SK-N-SH (cell line): ENCODE measurements at regions not wholly inside any gene's neighbourhood (a gene's known extent, or its start where the extent isn't known, plus 50 kb on each side); places are given as distances from the start of the nearest gene placed in this dataset.

Experiments used
- EP300 ChIP-seq, 2 experiments: IDR thresholded peaks; 2 replicates each; pipeline versions ENCODE4 v1.4.0 to v1.6.1; 2012; ENCODE audit warnings: borderline replicate concordance in 1 of 2, low read depth in 1 of 2, low read length in 1 of 2
- EZH2phosphoT487 ChIP-seq: fragments of 200-600 bp; sonication (generic); IDR thresholded peaks from 2 replicates; pipeline ENCODE4 v1.6.1; 2017; ENCODE audit warnings: low read depth, mixed run types, mild to moderate bottlenecking, antibody characterized with exemption, moderate library complexity, borderline replicate concordance
- GATA2 ChIP-seq: sonication (generic); formaldehyde crosslinking; IDR thresholded peaks from 2 replicates; pipeline ENCODE4 v1.5.0; 2020; ENCODE audit warnings: mild to moderate bottlenecking, missing genetic modification reagents
- SMC3 ChIP-seq: IDR thresholded peaks from 2 replicates; pipeline ENCODE4 v1.6.1; 2012; ENCODE audit warnings: low read depth, low read length, improper control_type of control experiment
- TF ChIP-seq, protein P1 (sequence below): fragments of 200-600 bp; sonication (generic); IDR thresholded peaks from 2 replicates; pipeline ENCODE4 v1.6.1; 2017; ENCODE audit warnings: antibody characterized with exemption, mild to moderate bottlenecking, moderate library complexity

GRCh38 chrX:121356850-121357171, 309.4 kb downstream of the GLUD2 start:
- TF ChIP-seq EP300 (IDR thresholded peaks at IDR 0.05; ENCODE audit: borderline replicate concordance in 1 of 2, low read depth in 1 of 2, low read length in 1 of 2) (no peak), SMC3 (no peak), EZH2phosphoT487 (no peak), GATA2 (CRISPR knock-in tag) (no peak)
- TF ChIP-seq, protein P1, sequence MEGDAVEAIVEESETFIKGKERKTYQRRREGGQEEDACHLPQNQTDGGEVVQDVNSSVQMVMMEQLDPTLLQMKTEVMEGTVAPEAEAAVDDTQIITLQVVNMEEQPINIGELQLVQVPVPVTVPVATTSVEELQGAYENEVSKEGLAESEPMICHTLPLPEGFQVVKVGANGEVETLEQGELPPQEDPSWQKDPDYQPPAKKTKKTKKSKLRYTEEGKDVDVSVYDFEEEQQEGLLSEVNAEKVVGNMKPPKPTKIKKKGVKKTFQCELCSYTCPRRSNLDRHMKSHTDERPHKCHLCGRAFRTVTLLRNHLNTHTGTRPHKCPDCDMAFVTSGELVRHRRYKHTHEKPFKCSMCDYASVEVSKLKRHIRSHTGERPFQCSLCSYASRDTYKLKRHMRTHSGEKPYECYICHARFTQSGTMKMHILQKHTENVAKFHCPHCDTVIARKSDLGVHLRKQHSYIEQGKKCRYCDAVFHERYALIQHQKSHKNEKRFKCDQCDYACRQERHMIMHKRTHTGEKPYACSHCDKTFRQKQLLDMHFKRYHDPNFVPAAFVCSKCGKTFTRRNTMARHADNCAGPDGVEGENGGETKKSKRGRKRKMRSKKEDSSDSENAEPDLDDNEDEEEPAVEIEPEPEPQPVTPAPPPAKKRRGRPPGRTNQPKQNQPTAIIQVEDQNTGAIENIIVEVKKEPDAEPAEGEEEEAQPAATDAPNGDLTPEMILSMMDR = no peak
